ENCODE measurements at regions not wholly inside any gene's neighbourhood (a gene's known extent, or its start where the extent isn't known, plus 50 kb on each side); places are given as distances from the start of the nearest gene placed in this dataset.

DNA sequence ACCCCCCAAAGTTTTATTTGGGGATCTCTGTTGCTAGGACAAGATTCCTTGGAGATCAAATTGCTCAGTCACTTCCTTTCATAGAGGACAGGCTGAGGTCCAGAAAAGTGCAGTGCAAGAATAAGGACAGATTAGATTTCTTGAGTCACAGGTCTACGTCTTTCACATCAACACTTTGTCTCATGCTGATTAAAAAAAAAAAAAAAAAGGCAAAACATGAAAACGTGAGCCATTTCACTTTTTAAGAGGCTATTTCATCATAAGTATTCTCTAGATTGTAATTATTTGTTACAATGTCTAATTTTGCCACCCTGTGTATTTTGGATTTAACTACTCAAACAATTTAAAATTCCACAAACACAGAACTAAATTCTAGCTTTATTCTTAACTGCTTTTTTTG, 647.0 kb downstream of the TRAM1L1 start:
- Histone ChIP-seq H3K9me3 (replicated peaks) (no peaks in the 10 kb centered on the region; the same call in 1 of the 2 replicates), H3K27ac (no peak overlapping the region)

DNA sequence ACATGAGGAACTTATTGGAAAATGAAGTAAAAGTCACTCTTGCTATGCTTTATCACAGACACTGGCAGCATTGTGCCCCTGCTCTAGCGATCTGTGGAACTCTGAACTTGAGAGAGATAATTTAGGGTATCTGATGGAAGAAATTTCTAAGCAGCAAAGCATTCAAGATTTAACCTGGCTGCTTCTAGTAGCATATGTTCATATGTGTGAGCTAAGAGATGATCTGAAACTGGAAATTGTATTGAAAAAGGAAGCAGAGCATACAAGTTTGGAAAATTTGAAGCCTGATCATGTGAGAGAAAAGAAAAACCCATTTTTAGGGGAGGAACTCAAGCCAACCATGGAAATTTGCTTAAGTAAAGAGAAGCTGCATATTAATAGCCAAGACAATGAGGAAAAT, 657.7 kb downstream of the TRAM1L1 start:
- H3K27ac ChIP-seq: no peak overlapping the region

More for the DNA sequence above, 647.0 kb downstream of the TRAM1L1 start:
- no peaks in the 10 kb centered on the region for H3K36me3 ChIP-seq
- H3K4me3 ChIP-seq: no peak overlapping the region
- no peaks in the 10 kb centered on the region; the same call in 1 of the 2 replicates for H3K4me1 ChIP-seq
- H3K27me3 ChIP-seq: no peaks in the 10 kb centered on the region
- no peak for DNase-seq

DNA sequence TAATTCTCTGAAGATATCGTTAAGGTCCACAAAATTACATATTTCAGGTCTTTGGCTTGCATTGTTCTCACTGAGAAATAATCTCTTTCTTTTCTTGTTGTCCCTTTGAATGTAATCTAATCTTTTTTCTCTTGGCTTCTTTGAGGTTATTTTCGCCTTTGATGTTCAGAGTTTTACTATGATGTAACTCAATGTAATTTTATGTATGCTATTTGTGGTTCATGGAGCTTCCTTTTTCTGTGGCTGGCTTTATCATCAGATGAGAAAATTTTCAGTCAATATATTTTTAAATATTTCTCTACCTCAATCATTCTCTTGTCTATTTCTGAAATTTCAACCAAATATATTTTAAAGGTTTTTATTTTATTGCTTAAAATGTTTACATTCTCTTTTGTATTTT, 672.2 kb downstream of the TRAM1L1 start:
- DNase-seq: no peak
- H3K4me1 ChIP-seq: no peaks in the 10 kb centered on the region
- H3K4me3 ChIP-seq: no peak overlapping the region
- H3K27me3 ChIP-seq: no peaks in the 10 kb centered on the region
- H3K36me3 ChIP-seq: no peaks in the 10 kb centered on the region
- no peak overlapping the region for H3K27ac ChIP-seq
- no peaks in the 10 kb centered on the region for H3K9me3 ChIP-seq (replicated peaks)

More for the DNA sequence above, 657.7 kb downstream of the TRAM1L1 start:
- Histone ChIP-seq H3K9me3 (replicated peaks) (no peaks in the 10 kb centered on the region), H3K27me3 (no peaks in the 10 kb centered on the region), H3K4me1 (no peaks in the 10 kb centered on the region), H3K36me3 (no peaks in the 10 kb centered on the region), H3K4me3 (no peak overlapping the region)
- no peak for DNase-seq

DNA sequence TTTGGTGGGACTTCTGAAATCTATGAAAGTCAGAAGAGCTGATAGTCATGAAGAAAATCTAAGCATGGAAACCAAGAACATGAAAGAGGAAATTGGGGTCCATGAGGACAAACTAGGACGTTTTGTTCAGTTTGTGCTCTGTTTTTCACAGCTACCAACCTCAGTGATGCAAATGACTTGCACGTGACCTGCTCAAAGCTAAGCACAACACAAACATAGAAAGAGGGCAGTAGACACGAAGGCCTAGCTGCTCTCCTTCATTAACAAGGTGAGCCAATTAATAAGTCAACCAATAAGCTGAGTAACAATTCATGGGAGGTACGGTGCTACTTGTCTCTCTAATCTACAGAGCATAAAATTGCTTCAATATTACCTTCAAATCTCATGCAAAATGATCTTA, 684.1 kb downstream of the TRAM1L1 start:
- peaks cover 3% of the 10 kb centered on the region; the same call in 1 of the 2 replicates for H3K27me3 ChIP-seq
- no peak overlapping the region for H3K4me3 ChIP-seq
- DNase-seq: no peak
- H3K36me3 ChIP-seq: no peaks in the 10 kb centered on the region
- no peak overlapping the region for H3K27ac ChIP-seq
- no peaks in the 10 kb centered on the region for H3K4me1 ChIP-seq
- H3K9me3 ChIP-seq (replicated peaks): no peaks in the 10 kb centered on the region

DNA sequence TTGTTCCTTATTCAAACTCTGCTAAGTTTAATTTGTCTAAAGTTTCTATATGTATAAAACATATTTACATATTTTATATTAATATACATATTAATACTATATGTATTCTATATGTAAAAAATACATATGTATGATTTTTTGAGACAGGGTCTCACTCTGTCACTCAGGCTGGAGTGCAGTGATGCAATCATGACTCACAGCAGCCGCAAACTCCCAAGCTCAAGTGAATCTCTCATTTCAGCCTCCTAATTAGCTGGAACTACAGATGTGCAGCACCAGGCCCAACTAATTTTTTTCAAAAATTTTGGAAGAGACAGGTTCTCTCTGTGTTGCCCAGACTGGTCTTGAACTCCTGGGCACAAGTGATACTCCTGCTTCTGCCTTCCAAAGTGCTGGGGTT, 684.9 kb downstream of the TRAM1L1 start:
- Histone ChIP-seq H3K36me3 (no peaks in the 10 kb centered on the region), H3K4me3 (no peak overlapping the region), H3K27me3 (peaks cover 3% of the 10 kb centered on the region; the same call in 1 of the 2 replicates), H3K27ac (no peak overlapping the region), H3K9me3 (replicated peaks) (no peaks in the 10 kb centered on the region), H3K4me1 (no peaks in the 10 kb centered on the region)
- DNase-seq: peak in 1 of 2 experiments; percentile 19

DNA sequence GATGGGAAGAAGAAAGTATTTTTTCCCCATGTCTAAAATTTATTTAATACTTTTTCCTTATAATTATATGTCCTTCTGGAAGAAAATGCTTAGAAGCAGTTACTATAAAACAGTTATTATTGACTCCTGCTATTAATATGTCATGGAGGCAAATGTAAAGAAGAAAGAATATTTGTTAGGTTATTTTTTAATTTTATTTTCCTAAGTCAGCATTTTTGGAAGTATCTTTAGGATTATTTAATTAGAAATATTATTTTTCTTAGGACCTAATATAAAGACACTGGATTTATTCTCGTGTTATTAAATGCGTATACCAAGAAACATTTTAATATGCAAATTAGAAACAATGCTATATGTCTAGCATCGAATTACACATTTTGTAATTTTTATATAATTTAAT, 687.7 kb downstream of the TRAM1L1 start:
- no peaks in the 10 kb centered on the region for H3K36me3 ChIP-seq
- no peaks in the 10 kb centered on the region for H3K4me1 ChIP-seq
- no peaks in the 10 kb centered on the region for H3K27me3 ChIP-seq
- no peak overlapping the region for H3K27ac ChIP-seq
- DNase-seq: no peak
- H3K4me3 ChIP-seq: no peak overlapping the region
- H3K9me3 ChIP-seq (replicated peaks): no peaks in the 10 kb centered on the region

DNA sequence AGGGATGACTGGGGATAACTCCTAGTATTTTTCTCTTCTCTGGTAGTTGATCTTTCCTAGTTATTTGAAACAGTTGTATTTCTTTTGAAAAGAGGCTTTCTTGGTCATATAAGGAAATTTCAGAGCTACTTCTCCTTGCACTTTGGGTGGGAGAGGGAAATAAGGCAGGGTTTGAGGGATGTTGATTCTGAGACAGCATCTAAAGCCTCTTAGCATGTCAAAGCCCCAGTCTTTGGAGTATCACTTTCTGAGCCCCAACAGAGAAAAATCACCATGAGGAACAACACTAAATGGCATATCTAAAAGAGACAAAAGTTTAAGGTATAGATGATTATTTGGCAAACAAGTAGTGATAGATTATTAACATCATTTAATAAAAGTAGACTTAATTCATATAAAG, 688.1 kb downstream of the TRAM1L1 start:
- no peaks in the 10 kb centered on the region for H3K27me3 ChIP-seq
- no peaks in the 10 kb centered on the region for H3K4me1 ChIP-seq
- H3K36me3 ChIP-seq: no peaks in the 10 kb centered on the region
- H3K9me3 ChIP-seq (replicated peaks): no peaks in the 10 kb centered on the region
- H3K27ac ChIP-seq: no peak overlapping the region
- DNase-seq: no peak
- no peak overlapping the region for H3K4me3 ChIP-seq

DNA sequence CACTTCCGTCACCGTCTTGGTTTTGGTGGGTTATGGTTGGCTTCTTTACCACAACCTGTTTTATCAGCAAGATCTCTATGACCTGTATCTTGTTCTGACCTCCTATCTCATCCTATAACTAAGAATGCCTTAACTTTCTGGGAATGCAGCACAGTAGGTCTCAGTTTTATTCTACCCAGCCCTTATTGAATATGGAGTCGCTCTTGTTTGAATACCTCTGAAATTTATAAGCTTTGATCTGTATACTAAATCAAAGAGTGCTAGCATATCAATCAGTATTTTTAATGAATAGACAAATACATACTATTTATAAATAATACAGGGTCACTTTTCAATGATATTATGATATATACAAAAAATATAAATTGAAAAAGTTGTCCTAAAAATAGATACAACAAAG, 690.0 kb downstream of the TRAM1L1 start:
- Histone ChIP-seq H3K27me3 (no peaks in the 10 kb centered on the region), H3K4me3 (no peak overlapping the region), H3K36me3 (no peaks in the 10 kb centered on the region), H3K4me1 (no peaks in the 10 kb centered on the region), H3K27ac (no peak overlapping the region), H3K9me3 (replicated peaks) (no peaks in the 10 kb centered on the region)
- no peak for DNase-seq

DNA sequence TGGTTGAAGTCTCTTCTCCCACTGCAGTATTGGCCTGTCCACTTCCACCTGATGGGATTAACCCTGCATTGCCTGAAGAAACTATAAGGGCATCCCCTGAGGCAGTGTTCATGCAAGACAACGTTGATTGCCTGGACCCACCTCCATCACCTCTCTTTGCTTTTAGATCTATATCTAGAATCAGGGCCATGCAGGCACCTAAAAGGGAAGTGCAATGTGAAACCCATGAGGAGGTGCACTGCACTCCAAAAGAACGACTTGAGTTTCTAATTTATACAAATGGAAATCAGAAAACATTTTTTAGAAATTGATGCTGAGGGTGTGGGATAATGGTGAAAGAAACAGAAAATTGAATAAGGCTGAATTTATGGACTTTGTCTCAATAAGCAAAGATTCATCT, 694.4 kb downstream of the TRAM1L1 start:
- Histone ChIP-seq H3K4me3 (no peak overlapping the region), H3K9me3 (replicated peaks) (no peaks in the 10 kb centered on the region), H3K27me3 (no peaks in the 10 kb centered on the region)

DNA sequence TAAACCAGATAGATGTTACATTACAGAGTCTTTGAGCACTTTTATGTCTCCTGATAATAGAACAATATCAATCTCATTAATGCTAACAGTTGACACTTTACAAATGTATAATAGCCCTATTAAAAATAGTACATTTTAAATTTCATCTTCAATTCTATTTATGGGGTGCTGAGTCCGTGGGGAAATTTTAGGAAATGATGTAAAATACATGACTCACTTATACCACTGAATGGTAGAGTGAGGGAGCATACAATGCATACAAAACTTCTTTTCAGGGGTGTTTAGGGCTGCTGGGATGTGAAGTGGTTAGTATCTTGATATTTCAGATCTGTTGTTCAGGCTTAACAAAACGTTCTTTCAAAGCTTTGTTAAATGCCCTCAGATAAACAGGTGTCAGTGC, 696.2 kb downstream of the TRAM1L1 start:
- Histone ChIP-seq H3K4me1 (no peaks in the 10 kb centered on the region), H3K27me3 (no peaks in the 10 kb centered on the region), H3K9me3 (replicated peaks) (no peaks in the 10 kb centered on the region), H3K36me3 (no peaks in the 10 kb centered on the region; the same call in 1 of the 2 replicates), H3K27ac (no peak overlapping the region), H3K4me3 (no peak overlapping the region)
- DNase-seq: no peak

More for the DNA sequence above, 694.4 kb downstream of the TRAM1L1 start:
- no peaks in the 10 kb centered on the region; the same call in 1 of the 2 replicates for H3K36me3 ChIP-seq
- H3K27ac ChIP-seq: no peak overlapping the region
- no peaks in the 10 kb centered on the region for H3K4me1 ChIP-seq
- DNase-seq: no peak

DNA sequence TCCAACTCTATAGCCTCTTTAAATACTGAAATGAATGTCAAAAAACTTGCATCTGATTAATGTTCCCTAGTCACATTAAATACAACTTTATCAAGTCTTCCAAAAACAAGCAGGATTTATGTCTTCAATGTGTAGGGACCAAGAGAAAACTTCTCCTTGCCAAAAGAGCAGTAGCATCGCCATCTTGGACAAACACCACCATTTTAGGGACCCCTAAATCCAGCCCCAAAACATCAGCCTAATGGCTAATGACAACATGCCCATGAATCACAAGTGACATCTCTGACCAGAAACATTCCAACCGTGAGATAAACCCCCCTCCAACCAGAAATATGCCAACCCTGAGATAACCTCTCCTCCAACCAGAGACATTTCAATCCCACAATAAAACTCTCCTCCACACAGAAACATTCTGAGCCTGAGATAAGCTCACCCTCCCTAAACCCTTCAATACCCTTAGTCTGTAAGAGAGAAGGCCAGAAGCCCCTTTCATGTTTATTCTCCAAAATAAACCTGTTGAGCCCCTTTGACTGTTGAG, 697.4 kb downstream of the TRAM1L1 start:
- H3K4me3 ChIP-seq: no peak overlapping the region
- H3K4me1 ChIP-seq: no peaks in the 10 kb centered on the region
- no peak for DNase-seq
- H3K27me3 ChIP-seq: no peaks in the 10 kb centered on the region
- no peaks in the 10 kb centered on the region for H3K9me3 ChIP-seq (replicated peaks)
- H3K36me3 ChIP-seq: no peaks in the 10 kb centered on the region; the same call in 1 of the 2 replicates
- H3K27ac ChIP-seq: no peak overlapping the region

DNA sequence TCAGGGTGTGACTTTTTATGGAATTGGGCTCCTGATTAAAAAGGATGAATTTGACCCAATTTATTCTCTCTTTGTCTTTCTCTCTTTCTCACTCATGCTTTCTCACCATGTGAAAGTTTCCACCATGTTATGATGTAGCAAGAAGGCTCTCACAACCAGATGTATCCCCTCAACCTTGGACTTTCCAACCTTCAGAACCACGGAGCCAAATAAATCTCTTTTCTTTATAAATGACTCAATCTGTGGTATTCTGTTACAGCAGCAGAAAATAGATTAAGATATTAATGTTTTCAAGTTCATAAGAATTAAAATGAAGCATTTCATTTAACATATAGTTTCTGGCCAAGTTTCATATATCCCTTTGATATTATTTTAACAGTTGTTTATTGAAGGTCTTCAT, 698.5 kb downstream of the TRAM1L1 start:
- DNase-seq: no peak
- Histone ChIP-seq H3K4me3 (no peak overlapping the region), H3K9me3 (replicated peaks) (no peaks in the 10 kb centered on the region), H3K27me3 (no peaks in the 10 kb centered on the region), H3K27ac (no peak overlapping the region), H3K36me3 (no peaks in the 10 kb centered on the region; the same call in 1 of the 2 replicates), H3K4me1 (no peaks in the 10 kb centered on the region)

DNA sequence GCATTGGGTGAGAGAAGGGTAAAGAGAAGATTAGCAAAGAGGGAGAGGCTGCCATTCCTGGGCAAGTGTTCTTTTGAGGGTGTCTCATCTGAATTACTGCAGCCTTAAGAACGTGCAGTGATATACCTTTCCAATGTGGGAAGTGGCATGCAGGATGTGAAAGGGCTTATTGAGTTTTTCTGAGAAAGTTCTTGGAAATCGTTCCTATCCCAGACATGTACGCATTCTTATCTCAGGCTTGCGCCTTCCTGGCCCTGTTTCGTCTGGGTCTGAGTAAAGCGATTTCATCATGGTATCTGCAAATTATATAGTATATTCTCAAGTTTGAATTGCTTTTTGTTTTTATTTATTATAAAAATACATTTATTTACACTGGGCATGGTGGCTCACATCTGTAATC, 699.8 kb downstream of the TRAM1L1 start:
- Histone ChIP-seq H3K4me3 (no peak overlapping the region), H3K9me3 (replicated peaks) (no peaks in the 10 kb centered on the region), H3K4me1 (no peaks in the 10 kb centered on the region), H3K36me3 (no peaks in the 10 kb centered on the region; the same call in 1 of the 2 replicates), H3K27me3 (no peaks in the 10 kb centered on the region), H3K27ac (no peak overlapping the region)
- DNase-seq: no peak

DNA sequence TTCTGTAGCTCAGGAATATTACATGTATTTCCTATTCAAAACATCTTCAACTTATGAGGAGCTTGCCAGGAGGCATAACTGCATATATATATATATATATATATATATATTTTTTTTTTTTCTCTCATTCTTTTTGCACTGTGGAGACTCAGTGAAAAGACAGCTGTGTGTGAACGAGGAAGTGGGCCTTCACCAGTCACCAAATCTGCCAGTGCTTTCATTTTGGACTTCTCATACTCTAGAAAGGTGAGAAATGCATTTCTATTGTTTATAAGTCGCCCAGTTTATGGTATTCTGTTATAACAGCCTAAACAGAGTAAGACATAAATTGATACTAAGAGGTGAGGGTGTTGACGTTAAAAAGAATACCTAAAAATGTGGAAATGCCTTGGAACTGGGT, 710.6 kb downstream of the TRAM1L1 start:
- no peak for DNase-seq
- no peak overlapping the region for H3K4me3 ChIP-seq
- H3K27ac ChIP-seq: no peak overlapping the region
- H3K9me3 ChIP-seq (replicated peaks): peaks cover 3% of the 10 kb centered on the region; the same call in 1 of the 2 replicates
- no peaks in the 10 kb centered on the region for H3K4me1 ChIP-seq
- H3K36me3 ChIP-seq: no peaks in the 10 kb centered on the region
- no peaks in the 10 kb centered on the region for H3K27me3 ChIP-seq

DNA sequence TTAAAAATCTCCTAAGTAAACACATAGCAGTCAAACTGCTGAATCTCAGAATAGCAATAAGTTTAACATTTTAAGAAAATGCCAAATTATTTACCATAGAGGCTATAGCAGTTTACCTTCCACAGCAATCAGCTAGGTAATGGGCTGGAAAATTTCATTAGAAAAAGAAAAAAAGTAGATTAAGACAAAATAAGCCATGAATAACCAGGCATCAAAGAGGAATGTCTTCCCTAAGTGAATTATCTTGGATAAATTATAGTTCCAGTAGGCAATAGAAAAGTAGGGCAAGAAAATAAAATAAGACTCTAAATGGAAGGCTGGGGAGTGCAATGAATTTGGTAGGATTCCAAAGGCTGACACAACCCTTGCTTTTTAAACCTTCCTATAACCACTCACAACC, 722.8 kb downstream of the TRAM1L1 start:
- H3K27me3 ChIP-seq: no peaks in the 10 kb centered on the region
- H3K36me3 ChIP-seq: no peaks in the 10 kb centered on the region
- DNase-seq: no peak
- no peaks in the 10 kb centered on the region for H3K9me3 ChIP-seq (replicated peaks)
- H3K4me1 ChIP-seq: peaks cover 7% of the 10 kb centered on the region
- no peak overlapping the region for H3K4me3 ChIP-seq
- H3K27ac ChIP-seq: no peak overlapping the region

DNA sequence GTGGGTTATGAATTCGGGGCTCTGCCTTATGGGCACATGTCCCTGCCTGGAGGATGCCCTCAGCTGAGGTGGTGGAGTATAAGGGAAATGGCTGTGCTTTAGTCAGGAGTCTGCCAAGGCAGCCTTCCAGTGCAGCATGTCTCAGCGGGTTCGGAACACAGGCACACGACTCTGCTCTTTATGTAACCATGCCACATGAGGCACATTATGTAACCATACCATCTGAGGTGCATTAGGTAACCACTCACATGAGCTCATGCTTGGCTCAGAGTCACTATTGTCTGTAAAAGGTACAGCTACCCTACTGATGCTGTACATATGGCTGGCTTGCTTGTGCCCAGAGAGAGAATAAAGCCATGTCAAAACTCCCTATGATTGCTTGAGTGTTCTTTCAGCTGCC, 723.6 kb downstream of the TRAM1L1 start:
- Histone ChIP-seq H3K9me3 (replicated peaks) (no peaks in the 10 kb centered on the region), H3K27ac (no peak overlapping the region), H3K27me3 (no peaks in the 10 kb centered on the region), H3K36me3 (no peaks in the 10 kb centered on the region), H3K4me1 (peaks cover 7% of the 10 kb centered on the region), H3K4me3 (no peak overlapping the region)
- DNase-seq: no peak

Data from SJCRH30 (cell line).